Esophagus (tissue), 2 donors: ENCODE measurements at regions not wholly inside any gene's neighbourhood (a gene's known extent, or its start where the extent isn't known, plus 50 kb on each side); places are given as distances from the start of the nearest gene placed in this dataset.

Source experiments
- H3K27ac ChIP-seq, 2 donors: one replicate each; pipeline ENCODE4 v1.5.1; 2013; ENCODE audit warnings: low read depth in 2 of 2, mild to moderate bottlenecking in 2 of 2, inconsistent platforms in 1 of 2, low read length in 1 of 2, moderate library complexity in 1 of 2
- H3K27me3 ChIP-seq, 2 donors: one replicate each; pipeline ENCODE4 v1.6.1; 2013; ENCODE audit warnings: low read length in 2 of 2, control low read depth in 1 of 2, mild to moderate bottlenecking in 1 of 2; ENCODE audit not compliant: insufficient read depth in 2 of 2, control insufficient read depth in 1 of 2
- H3K36me3 ChIP-seq, 2 donors: one replicate each; pipeline ENCODE4 v1.6.1; 2013; ENCODE audit warnings: low read length in 1 of 2; ENCODE audit not compliant: control insufficient read depth in 2 of 2, insufficient read depth in 2 of 2
- H3K4me1 ChIP-seq, 2 donors: one replicate each; pipeline ENCODE4 v1.6.1; 2013; ENCODE audit warnings: low read length in 1 of 2; ENCODE audit not compliant: control insufficient read depth in 2 of 2, insufficient read depth in 2 of 2
- H3K4me3 ChIP-seq, 2 donors: one replicate each; pipeline ENCODE4 v1.5.1; 2013; ENCODE audit warnings: low read length in 2 of 2, mild to moderate bottlenecking in 2 of 2, low read depth in 1 of 2, moderate library complexity in 1 of 2
- H3K9me3 ChIP-seq, 2 donors: one replicate each; pipeline ENCODE4 v1.6.1; 2013; ENCODE audit warnings: mild to moderate bottlenecking in 2 of 2, low read depth in 1 of 2, low read length in 1 of 2, moderate library complexity in 1 of 2; ENCODE audit not compliant: control insufficient read depth in 2 of 2, insufficient read depth in 1 of 2
- WGBS, 2 donors: extraction: QIAGEN DNeasy Blood & Tissue Kit; methylation state at CpG; one replicate each; pipeline ENCODE4 v1.1.7; 2013; 5-methylcytosine and 5-hydroxymethylcytosine counted together
- donor health status: healthy with polysubstance abuse.
- donor health status: Bipolar disorder and iron deficiency.

DNA sequence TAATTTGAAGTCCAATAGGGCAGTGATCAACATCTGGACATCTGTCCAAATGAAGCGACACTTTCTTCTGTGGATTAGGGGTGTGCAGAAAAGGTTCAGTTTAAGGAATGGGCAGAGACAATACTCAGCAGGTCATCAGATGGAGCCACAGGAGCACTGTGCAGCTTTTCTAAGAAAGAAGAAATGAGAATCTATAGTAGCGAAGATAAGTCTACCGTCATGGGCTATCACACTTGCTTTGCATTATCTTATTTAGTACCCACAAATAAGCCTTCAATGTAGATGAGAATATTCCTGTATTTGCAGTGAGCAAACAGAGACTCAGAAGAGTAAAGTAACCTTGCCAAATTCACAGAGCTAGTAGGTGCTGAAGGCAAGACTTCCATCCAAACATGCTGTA, 412.0 kb upstream of the GOT2 start:
- Histone ChIP-seq H3K9me3 (no peaks in the 10 kb centered on the region), H3K27ac (no peak overlapping the region), H3K36me3 (no peaks in the 10 kb centered on the region), H3K4me1 (no peaks in the 10 kb centered on the region), H3K4me3 (no peak overlapping the region), H3K27me3 (no peaks in the 10 kb centered on the region)
- WGBS, 2 donors = 85 to 88% methylated on average over 3 of the region's 3 CpGs

DNA sequence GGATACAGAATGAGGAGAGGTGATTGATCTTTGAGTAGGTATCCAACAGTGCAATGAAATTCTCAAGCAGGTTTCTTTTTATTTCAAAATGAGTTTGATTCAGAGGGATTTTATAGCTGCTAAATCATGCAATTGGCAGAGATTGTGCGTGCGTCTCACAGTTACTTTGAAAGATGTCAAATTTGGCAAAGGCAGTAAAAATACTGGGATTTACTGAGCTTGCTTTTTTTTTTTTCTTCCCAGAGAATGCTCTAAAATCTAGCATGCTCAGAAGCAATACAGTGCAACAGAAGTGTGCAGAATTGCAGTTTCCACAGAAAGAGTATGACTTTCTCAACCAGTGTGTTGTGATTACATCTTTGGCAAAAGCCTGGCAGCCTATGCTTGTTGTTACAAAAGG, 410.7 kb upstream of the GOT2 start:
- Histone ChIP-seq H3K9me3 (no peaks in the 10 kb centered on the region), H3K4me1 (no peaks in the 10 kb centered on the region), H3K36me3 (no peaks in the 10 kb centered on the region), H3K27me3 (no peaks in the 10 kb centered on the region), H3K27ac (no peak overlapping the region), H3K4me3 (no peak overlapping the region)
- WGBS, 2 donors = 67 to 77% methylated on average over 2 of the region's 2 CpGs

DNA sequence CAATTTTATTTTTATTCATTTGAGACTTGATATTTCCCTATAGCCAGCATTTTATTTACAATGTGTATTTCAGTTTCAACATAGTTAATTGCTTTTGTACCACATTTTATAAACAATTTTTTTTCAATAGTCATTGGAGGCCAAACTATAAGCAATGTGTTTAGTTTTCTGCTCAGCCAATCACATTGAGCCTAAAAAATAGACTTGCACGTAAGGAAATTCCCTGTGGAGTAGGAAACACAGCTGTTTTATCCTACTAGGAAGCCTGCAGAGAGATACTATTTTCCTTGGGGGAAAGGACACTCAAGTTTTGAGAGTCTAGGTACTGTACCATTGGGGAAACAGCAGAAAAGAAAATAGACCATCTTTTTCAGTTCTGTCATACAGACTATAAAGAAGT, 410.2 kb upstream of the GOT2 start:
- Histone ChIP-seq H3K36me3 (no peaks in the 10 kb centered on the region), H3K27ac (no peak overlapping the region), H3K27me3 (no peaks in the 10 kb centered on the region), H3K4me1 (no peaks in the 10 kb centered on the region), H3K4me3 (no peak overlapping the region), H3K9me3 (no peaks in the 10 kb centered on the region)
- WGBS, 2 donors = 48 to 50% methylated on average over 1 of the region's 1 CpG

DNA sequence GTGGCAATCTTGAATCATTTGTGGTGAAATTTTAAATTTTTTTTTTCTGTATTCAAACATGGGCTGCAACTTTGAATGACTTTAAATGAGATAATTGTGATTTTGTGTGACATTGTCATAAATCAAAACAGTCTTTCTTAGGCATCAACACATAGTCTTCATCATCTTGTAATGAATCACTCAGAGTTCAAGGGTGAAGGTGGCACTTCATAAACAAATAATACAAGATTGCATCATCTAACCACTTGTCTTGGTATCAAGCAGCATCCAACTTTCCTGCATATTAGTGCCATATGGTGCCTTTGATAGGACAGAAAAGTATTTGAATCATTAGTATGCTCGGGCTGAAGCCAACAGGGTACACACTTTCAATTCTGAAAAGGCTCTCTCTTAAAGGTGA, 392.4 kb upstream of the GOT2 start:
- Histone ChIP-seq H3K4me3 (no peak overlapping the region), H3K36me3 (no peaks in the 10 kb centered on the region), H3K4me1 (no peaks in the 10 kb centered on the region), H3K9me3 (no peaks in the 10 kb centered on the region), H3K27ac (no peak overlapping the region), H3K27me3 (no peaks in the 10 kb centered on the region)
- 58 to 72% methylated on average over 1 of the region's 1 CpG for WGBS, 2 donors

DNA sequence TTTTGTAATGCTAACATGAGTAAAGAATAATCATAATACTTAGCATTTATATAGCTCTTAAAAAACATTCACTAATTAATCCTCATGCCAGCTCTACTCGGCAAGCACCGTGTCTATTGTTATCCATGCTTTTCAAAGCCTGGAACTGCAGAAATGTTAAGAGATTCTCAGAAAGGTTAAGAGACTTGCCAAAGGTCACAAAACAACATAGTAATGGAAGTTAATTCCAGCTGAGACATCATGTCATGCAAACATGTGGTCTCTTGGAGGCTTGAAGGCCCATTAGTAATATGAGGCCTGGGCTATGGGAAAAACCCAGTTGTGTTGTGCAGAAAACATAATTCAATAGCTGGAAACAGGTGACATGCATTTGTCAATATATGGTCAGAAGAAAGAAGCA, 389.9 kb upstream of the GOT2 start:
- no peaks in the 10 kb centered on the region for H3K4me1 ChIP-seq
- H3K27me3 ChIP-seq = no peaks in the 10 kb centered on the region
- H3K36me3 ChIP-seq = no peaks in the 10 kb centered on the region
- H3K27ac ChIP-seq = no peak overlapping the region
- H3K4me3 ChIP-seq = no peak overlapping the region
- WGBS, 2 donors = 44 to 55% methylated on average over 2 of the region's 2 CpGs
- no peaks in the 10 kb centered on the region for H3K9me3 ChIP-seq

GRCh38 chr16:59123479-59123878, 389.4 kb upstream of the GOT2 start:
- Histone ChIP-seq H3K4me3 (no peak overlapping the region), H3K4me1 (no peaks in the 10 kb centered on the region), H3K36me3 (no peaks in the 10 kb centered on the region), H3K9me3 (no peaks in the 10 kb centered on the region), H3K27me3 (no peaks in the 10 kb centered on the region), H3K27ac (no peak overlapping the region)
- WGBS, 2 donors = 44 to 56% methylated on average over 1 of the region's 1 CpG

GRCh38 chr16:59122262-59122537, 388.1 kb upstream of the GOT2 start:
- H3K4me3 ChIP-seq = no peak overlapping the region
- H3K27me3 ChIP-seq = no peaks in the 10 kb centered on the region
- WGBS, 2 donors = 43 to 51% methylated on average over 2 of the region's 2 CpGs
- H3K36me3 ChIP-seq = no peaks in the 10 kb centered on the region
- H3K27ac ChIP-seq = no peak overlapping the region
- H3K9me3 ChIP-seq = no peaks in the 10 kb centered on the region
- no peaks in the 10 kb centered on the region for H3K4me1 ChIP-seq

DNA sequence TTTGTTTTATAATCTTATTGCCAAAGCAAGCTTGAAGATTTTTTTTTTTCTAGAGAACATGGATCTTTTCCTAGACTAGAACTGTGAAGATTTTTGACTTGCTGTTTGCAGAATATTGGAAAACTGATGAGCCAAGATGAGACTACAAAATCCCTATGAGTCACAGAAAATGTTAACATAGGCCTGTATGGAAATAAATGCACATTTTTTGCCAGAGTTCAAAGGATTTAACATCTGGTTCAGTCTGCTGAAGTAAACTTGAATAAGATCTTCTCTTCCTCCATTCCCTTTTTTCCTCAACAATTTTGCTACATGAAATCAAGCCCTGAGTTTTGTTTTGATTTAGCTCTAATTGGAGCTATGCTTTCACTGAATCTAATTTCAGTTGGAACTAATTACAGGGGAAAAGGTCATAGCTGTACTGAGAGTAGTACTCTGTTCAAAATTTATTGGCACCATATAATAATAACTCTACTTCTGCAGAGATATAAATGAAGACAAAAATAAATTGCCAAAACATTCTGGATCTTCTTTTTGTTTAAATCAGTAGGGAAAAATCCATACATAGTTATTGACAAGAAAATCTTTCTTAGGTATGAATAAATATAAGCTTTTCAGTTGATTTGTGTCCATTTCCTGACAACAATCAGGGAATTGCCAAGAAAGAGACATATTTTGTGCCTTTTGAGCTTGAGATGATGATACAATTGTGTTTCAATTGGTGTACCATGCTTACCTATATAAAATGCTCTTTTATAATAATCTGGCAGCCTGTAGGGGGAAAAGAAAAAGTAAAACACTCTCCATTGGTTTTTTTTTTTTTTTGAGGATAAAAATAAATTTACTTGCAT, 387.5 kb upstream of the GOT2 start:
- H3K4me1 ChIP-seq = no peaks in the 10 kb centered on the region
- H3K36me3 ChIP-seq = no peaks in the 10 kb centered on the region
- H3K27me3 ChIP-seq = no peaks in the 10 kb centered on the region
- no peaks in the 10 kb centered on the region for H3K9me3 ChIP-seq
- no peak overlapping the region for H3K4me3 ChIP-seq
- no peak overlapping the region for H3K27ac ChIP-seq

DNA sequence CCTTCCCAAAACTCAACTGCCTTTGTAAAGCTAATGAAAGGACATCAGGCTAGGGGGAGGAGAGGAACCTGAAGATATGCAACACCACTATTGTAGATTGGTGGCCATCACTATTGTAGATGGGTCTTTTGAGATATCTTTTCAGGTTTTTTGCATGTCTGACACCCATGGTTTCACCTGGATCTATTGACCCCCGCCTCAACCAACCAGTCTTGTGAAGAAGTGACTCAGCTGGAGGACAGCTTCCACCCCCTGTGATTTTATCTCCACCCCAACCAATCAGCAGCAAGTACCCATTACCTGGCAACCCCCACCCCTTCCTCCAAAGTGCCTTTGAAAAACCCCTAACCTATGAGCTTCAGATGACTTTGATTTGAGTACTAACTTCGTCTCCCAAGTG, 382.6 kb upstream of the GOT2 start:
- no peak overlapping the region for H3K4me3 ChIP-seq
- no peaks in the 10 kb centered on the region for H3K36me3 ChIP-seq
- H3K4me1 ChIP-seq = no peaks in the 10 kb centered on the region
- H3K9me3 ChIP-seq = no peaks in the 10 kb centered on the region
- H3K27me3 ChIP-seq = no peaks in the 10 kb centered on the region
- WGBS, 2 donors = 31 to 46% methylated on average over 2 of the region's 2 CpGs
- no peak overlapping the region for H3K27ac ChIP-seq

- no peaks in the 10 kb centered on the region for H3K36me3 ChIP-seq
- whole genome bisulfite sequencing, 2 donors = 38 to 64% methylated on average over 1 of the region's 1 CpG
- H3K27ac ChIP-seq = no peak overlapping the region
- peaks cover 2 to 5% of the 10 kb centered on the region in 2 donors for H3K9me3 ChIP-seq
- H3K27me3 ChIP-seq = no peaks in the 10 kb centered on the region
- no peaks in the 10 kb centered on the region for H3K4me1 ChIP-seq
- no peak overlapping the region for H3K4me3 ChIP-seq
Measured at GRCh38 chr16:59114790-59115189, 380.7 kb upstream of the GOT2 start.
